Stimulated activated CD4-positive, alpha-beta T cell treated with anti-CD3 and anti-CD28 coated beads, Interleukin-4, amount 100 ng/mL, for 48 hours (primary cell): ENCODE measurements at regions not wholly inside any gene's neighbourhood (a gene's known extent, or its start where the extent isn't known, plus 50 kb on each side); places are given as distances from the start of the nearest gene placed in this dataset.
A peak's percentile ranks its signal among the peaks of the same experiment; 100 is the strongest.
"Not testable (repeated sequence)": the region's sequence is repeated elsewhere in the genome, so short reads cannot be mapped to it uniquely, and the experiment has no call there.

Source experiments
- DNase-seq, 2 donors: peaks; one replicate each; pipeline ENCODE4 v3.0.0-alpha.2; 2020; ENCODE audit warnings: low read depth in 2 of 2

GRCh38 chr2:192558637-192559036 lies 363.9 kb upstream of the TMEFF2 start:
- no peak for DNase-seq

- DNase-seq: no peak
These were observed 361.0 kb upstream of the TMEFF2 start for GRCh38 chr2:192555740-192556139.

- no peak for DNase-seq
These were observed 357.0 kb upstream of the TMEFF2 start for GRCh38 chr2:192551760-192552159.

DNA sequence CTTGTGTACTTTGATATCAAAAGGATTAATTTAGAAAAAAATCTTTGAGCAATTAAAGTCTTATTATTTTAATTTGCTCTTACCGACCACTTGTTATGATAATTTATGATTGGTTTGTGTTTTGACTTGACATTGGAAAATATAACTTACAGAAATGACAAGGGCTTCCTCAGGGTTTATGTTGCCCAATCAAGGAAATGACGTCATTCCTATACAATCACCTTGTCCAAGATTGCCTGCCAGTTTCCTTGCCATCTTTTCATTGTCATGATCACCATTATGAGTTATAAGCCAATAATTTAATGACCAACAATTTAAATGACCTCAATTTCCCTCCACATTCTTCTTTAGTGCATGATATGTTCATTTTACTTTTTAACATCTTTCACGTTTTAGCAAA lies 351.8 kb upstream of the TMEFF2 start:
- DNase-seq: no peak

DNA sequence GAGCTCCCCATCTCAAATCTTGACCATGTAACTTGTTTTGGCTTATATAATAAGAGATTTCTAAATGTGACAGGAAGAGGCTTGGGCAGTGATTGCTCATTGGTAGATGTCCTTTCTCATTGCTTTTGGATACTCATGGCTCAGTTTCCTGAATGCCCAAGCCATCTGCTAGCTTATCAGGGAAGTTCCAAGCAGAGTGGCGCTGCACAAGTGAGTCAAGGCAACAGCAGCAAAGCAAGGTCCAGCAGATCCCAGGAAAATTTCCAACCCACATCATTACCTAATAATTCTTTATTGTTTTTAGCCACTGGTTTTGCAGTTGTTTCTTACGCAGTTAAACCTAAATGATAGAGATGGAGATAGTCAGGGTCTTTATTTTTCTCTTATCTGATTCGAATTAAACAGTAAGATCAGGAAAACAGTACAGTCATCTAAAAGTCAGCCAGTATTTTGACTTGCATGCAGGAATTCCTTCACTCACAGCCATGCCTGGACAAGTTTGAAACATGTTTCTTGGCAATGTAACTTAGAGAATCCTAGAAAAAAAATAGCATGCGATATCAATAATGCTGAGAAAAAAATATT lies 349.7 kb upstream of the TMEFF2 start:
- DNase-seq: no peak

DNA sequence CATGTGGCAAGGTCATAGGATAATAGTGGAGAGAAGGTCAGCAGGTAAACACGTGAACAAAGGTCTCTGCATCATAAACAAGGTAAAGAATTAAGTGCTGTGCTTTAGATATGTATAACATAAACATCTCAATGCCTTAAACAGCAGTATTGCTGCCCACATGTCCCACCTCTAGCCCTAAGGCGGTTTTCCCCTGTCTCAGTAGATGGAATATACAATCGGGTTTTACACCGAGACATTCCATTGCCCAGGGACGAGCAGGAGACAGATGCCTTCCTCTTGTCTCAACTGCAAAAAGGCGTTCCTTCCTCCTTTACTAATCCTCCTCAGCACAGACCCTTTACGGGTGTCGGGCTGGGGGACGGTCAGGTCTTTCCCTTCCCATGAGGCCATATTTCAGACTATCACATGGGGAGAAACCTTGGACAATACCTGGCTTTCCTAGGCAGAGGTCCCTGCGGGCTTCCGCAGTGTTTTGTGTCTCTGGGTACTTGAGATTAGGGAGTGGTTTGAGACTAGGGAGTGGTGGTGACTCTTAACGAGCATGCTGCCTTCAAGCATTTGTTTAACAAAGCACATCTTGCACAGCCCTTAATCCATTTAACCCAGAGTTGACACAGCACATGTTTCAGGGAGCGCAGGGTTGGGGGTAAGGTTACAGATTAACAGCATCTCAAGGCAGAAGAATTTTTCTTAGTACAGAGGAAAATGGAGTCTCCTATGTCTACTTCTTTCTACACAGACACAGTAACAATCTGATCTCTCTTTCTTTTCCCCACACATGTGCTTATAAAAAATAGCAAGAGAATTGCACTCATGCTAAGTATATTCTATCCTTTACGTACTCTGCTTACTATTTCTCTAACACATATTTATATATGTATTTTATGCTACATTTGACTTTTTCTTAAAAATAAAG lies 347.7 kb upstream of the TMEFF2 start:
- DNase-seq: not testable (repeated sequence)

GRCh38 chr2:192539306-192539705 lies 344.6 kb upstream of the TMEFF2 start:
- DNase-seq: no peak

DNA sequence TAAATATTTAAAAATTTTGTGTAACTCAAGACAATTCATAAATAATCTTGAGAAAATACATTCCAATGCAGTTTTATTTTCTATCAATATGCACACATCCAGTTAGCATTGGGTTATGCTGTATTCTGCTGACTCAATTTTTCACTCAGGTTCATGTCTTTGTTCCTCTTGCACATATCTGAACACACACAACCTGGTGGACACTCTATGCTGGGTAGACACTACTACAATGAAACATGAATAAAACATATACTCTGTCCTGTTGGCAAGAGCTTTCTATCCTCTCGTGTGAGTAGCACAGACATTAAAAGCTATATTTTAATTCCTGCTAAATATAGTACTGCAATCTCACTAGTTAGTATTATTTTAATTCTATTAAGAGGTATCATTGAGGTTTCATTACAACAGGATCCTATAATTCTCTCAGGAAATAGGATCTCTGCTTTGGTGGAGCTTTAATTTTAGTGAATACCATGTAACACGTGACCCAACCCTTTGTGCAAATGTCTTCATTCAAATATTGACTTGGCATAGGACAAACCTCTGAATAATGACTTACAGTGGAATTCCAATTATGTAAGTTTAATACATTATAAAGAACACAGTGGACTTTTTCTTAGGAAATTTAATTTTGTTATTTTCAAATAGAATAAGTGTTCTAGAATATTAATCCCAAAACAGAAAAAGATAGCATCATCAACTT lies 342.3 kb upstream of the TMEFF2 start:
- no peak for DNase-seq

GRCh38 chr2:192535956-192536921 lies 341.5 kb upstream of the TMEFF2 start:
- no peak for DNase-seq

GRCh38 chr2:192534072-192534471 lies 339.3 kb upstream of the TMEFF2 start:
- DNase-seq: no peak

DNA sequence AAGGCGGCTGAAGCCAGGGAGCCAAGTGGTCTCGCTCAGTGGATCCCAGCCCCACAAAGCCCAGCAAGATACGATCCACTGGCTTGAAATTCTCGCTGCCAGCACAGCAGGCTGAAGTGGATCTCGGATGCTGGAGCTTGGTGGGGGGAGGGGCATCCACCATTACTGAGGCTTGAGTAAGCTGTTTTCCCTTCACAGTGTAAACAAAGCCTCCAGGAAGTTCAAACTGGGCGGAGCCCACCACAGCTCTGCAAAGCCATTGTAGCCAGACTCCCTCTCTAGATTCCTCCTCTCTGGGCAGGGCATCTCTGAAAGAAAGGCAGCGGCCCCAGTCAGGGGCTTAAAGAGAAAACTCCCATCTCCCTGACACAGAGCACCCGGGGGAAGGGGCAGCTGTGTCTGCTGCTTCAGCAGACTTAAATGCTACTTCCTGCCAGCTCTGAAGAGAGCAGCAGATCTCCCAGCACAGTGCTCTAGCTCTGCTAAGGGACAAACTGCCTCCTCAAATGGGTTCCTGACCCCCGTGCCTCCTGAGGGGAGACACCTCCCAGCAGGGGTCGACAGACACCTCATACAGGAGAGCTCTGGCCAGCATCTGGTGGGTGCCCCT lies 330.0 kb upstream of the TMEFF2 start:
- DNase-seq: not testable (repeated sequence)

- not testable (repeated sequence) for DNase-seq
These were observed 329.5 kb upstream of the TMEFF2 start for GRCh38 chr2:192524214-192524613.

- no peak for DNase-seq
These were observed 321.2 kb upstream of the TMEFF2 start for GRCh38 chr2:192515937-192516336.

DNA sequence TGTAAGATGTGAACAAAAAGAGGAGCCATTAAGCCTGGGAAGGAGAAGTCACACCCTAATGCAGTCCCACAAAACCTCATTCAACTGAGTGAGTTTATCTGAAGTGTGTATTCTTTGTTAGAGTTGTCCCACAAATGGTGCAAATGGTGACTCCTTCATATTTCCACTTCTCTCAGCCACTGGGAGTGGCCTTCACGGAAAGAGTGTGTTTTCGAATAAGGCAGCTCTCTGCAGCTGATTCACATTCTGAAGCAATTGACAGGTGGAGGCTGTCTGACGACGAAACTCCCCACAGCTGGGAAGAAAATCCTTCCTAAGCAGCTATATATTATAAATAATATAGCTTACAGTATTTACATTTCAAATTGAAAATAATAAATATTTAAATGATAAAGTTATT lies 318.8 kb upstream of the TMEFF2 start:
- DNase-seq: no peak

DNA sequence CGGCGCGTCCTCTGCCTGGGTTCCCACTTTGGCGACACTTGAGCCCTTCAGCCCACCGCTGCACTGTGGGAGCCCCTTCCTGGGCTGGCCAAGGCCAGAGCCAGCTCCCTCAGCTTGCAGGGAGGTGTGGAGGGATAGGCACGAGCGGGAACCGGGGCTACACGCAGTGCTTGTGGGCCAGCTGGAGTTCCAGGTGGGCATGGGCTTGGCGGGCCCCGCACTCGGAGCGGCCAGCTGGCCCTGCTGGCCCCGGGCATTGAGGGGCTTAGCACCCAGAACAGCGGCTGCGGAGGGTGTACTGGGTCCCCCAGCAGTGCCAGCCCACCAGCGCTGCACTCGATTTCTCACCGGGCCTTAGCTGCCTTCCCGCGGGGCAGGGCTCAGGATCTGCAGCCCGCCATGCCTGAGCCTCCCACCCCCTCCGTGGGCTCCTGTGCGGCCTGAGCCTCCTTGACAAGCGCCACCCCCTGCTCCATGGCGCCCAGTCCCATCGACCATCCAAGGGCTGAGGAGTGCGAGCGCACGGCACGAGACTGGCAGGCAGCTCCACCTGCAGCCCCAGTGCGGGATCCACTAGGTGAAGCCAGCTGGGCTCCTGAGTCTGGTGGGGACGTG lies 313.2 kb upstream of the TMEFF2 start:
- not testable (repeated sequence) for DNase-seq

DNA sequence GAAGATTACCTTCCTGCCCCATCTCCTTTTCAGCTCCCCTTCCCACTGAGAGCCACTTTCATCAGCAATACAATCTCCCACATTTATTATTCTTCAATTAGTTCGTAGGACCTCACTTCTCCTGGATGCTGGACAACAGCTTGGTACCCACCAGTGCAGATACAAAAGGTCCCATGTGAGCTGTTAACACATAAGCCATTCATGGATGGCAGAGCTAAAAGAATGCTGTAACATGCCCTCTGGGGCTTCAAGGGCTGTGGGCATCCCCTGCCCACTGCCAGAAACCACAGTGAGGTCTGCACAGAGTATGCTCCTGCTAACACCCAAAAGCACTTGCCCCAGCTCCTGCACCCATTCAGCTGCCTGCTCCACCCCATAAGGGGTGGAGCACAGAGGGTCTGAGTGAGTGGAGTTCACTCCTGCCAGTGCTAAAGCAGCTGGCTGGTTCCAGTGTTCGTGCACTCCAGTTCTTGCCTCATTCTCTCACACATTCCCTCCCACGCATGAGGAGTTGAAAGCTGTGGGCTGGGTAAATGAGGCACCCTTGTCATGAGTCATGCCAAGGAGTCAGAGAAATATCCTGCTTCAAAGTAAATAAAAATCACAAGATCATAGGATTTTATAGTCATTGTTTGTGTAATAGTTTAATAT lies 305.9 kb upstream of the TMEFF2 start:
- peak; percentile 10 for DNase-seq

GRCh38 chr2:192499476-192499875 lies 304.7 kb upstream of the TMEFF2 start:
- DNase-seq: no peak

GRCh38 chr2:192498747-192499146 lies 304.0 kb upstream of the TMEFF2 start:
- no peak for DNase-seq

DNA sequence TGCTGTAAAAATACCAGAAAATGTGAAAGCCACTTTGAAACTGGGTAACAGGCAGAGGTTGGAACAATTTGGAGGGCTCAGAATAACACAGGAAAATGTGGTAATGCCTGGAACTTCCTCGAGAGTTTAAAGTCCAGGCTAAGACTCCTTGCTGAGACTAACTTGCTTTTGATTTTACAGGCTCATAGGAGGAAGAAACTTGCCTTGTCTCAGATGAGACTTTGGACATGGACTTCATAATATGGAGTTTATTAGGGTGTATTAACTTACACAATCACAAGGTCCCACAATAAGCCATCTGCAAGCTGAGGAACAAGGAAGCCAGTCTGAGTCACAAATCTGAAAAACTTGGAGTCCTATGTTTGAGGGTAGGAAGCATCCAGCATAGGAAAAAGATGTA lies 293.4 kb upstream of the TMEFF2 start:
- DNase-seq: not testable (repeated sequence)

DNA sequence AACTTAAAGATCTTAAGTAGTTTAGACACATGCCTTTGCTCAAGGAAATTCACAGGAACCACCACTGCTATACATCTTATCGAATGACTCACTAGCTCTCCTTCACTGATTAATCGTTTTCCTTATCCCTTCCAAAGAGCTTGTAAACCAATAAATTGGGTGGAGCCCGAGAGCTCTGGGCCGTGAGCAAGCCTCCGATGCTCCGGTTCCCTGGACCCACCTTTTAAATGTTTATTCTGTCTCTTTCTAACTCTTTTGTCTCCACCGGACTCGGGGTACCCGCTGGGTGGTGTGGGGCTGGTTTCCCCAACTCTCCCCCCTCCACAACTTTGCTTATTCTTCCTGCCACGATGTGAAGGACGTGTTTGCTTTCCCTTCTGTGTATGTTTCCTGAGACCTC lies 292.9 kb upstream of the TMEFF2 start:
- no peak for DNase-seq
